ENCODE measurements at regions not wholly inside any gene's neighbourhood (a gene's known extent, or its start where the extent isn't known, plus 50 kb on each side); places are given as distances from the start of the nearest gene placed in this dataset.
A peak's percentile ranks its signal among the peaks of the same experiment; 100 is the strongest.

- TF ChIP-seq EZH2phosphoT487 (IDR thresholded peaks at IDR 0.05; ENCODE audit: unreplicated experiment), result no peak
- TF ChIP-seq REST (IDR thresholded peaks at IDR 0.05; ENCODE audit: unreplicated experiment), result no peak
- no peak for TF ChIP-seq CTCF (conservative IDR thresholded peaks at IDR 0.05; ENCODE audit: low read depth in 2 of 2)
- TF ChIP-seq ZNF114 (CRISPR knock-in tag; IDR thresholded peaks at IDR 0.05), result no peak
- TF ChIP-seq STAT1 (IDR thresholded peaks at IDR 0.05; ENCODE audit: unreplicated experiment), result no peak
- no peak for TF ChIP-seq ZNF462 (CRISPR knock-in tag; IDR thresholded peaks at IDR 0.05)
- TF ChIP-seq CREB1 (CRISPR knock-in tag; IDR thresholded peaks at IDR 0.05; ENCODE audit: low read depth), result no peak
- no peaks in the 10 kb centered on the region for H3K36me3 Mint-ChIP-seq (ENCODE audit: low read depth)
- DNase-seq (ENCODE audit: low spot score), result no peak
Measured at GRCh38 chr2:126804347-126804746, 94.3 kb upstream of the TEX51 start.

More at GRCh38 chr2:126804347-126804746, 94.3 kb upstream of the TEX51 start:
- 0 out of 2 replicates have a peak, but pooled peaks cover 4% of the 10 kb centered on the region for H3K9me2 ChIP-seq (ENCODE audit: insufficient read depth)
- H2AFZ ChIP-seq, result peak overlapping the region; percentile 28; the same call in 1 of the 2 replicates
- no peaks in the 10 kb centered on the region for H3K79me2 ChIP-seq (replicated peaks; ENCODE audit: insufficient read depth)
- no peak overlapping the region for H3K27ac ChIP-seq (ENCODE audit: low read depth)
- H3K9me3 Mint-ChIP-seq, result no peaks in the 10 kb centered on the region
- no peak overlapping the region for H3K27ac Mint-ChIP-seq
- no peak overlapping the region for H3K4me3 ChIP-seq
- no peaks in the 10 kb centered on the region for H3F3A ChIP-seq (replicated peaks; ENCODE audit: low read depth)
- peaks cover 17% of the 10 kb centered on the region for H3K4me1 Mint-ChIP-seq
- no peaks in the 10 kb centered on the region for H4K20me1 ChIP-seq (replicated peaks; ENCODE audit: insufficient read depth)
- H3K27me3 ChIP-seq (ENCODE audit: insufficient read depth), result no peaks in the 10 kb centered on the region
- H3K36me3 ChIP-seq (ENCODE audit: insufficient read depth), result no peaks in the 10 kb centered on the region
- peaks cover 22% of the 10 kb centered on the region; the same call in 1 of the 2 replicates for H3K4me1 ChIP-seq (ENCODE audit: insufficient read depth)
- no peak for ATAC-seq
- H3K4me3 Mint-ChIP-seq, result no peak overlapping the region
- no peak overlapping the region for H3K4me2 ChIP-seq
- peaks cover 2% of the 10 kb centered on the region for H3K27me3 Mint-ChIP-seq (ENCODE audit: insufficient read depth, low read depth, poor library complexity)
